Stimulated activated CD8-positive, alpha-beta memory T cell treated with anti-CD3 and anti-CD28 coated beads, Interleukin-2, amount 100 ng/mL, for 1 hour (primary cell): ENCODE measurements at regions not wholly inside any gene's neighbourhood (a gene's known extent, or its start where the extent isn't known, plus 50 kb on each side); places are given as distances from the start of the nearest gene placed in this dataset.

Experiments
- DNase-seq, 2 donors: peaks; one replicate each; pipeline ENCODE4 v3.0.0-alpha.2; 2020; ENCODE audit warnings: low read depth in 2 of 2

DNA sequence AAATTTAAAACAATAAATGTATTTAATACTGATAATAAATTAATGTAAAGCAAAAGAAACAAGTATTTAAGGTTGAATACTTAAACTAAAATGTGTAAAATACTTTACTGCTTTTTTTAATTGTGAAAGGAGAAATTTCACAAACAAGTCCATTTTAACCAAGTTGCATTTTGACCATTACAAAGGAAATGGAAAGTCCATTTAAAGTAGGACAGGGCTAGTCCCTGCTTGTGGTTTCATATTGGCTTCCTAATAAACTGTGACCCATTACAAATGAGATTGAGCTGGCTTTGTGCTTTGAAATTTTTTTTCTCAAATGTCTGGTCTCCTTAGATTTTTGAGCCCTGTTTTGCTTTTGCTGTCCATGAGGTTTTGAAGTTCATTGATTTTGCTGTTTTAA lies 527.6 kb downstream of the MAFB start:
- no peak for DNase-seq

- no peak for DNase-seq
These were observed 528.9 kb downstream of the MAFB start for GRCh38 chr20:40160097-40160550.

GRCh38 chr20:40159276-40159675 lies 529.8 kb downstream of the MAFB start:
- no peak for DNase-seq

- DNase-seq, result no peak
These were observed 532.3 kb downstream of the MAFB start for GRCh38 chr20:40156600-40157317.

DNA sequence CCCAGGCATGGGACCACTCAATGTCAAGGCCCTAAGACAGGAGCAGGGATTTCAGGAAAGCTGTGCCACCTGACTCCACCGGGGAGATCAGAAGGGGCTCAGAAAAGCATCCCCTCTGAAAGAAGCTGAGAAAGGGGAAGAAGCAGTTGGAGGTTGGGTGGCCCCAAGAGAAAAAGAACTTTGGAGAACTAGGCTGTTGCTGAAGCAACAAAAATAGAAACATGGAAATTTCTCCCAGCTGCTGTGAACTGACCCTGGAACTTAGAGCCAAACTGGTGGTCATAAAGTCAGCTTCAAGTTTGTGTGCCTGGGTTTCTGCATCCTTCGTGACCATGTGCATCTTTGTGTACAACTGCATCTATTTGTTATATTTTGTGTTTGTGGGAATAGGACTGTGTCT lies 534.5 kb downstream of the MAFB start:
- DNase-seq, result no peak

- no peak for DNase-seq
These were observed 540.1 kb downstream of the MAFB start for GRCh38 chr20:40148886-40149285.

DNA sequence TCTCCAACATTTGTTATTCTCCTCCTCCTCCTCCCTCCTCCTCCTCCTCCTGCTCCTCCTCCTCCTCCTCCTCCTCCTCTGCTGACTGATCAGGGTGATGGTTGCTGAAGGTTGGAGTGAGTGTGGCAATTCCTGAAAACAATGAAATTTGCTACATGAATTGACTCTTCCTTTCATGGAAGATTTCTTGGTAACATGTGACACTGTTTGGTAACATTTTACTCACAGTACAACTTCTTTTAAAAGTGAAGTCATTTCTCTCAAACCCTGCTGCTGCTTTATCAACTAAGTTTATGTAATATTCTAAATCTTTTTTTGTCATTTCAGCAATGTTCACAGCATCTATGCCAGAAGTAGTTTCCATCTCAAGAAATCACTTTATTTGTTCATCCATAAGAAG lies 543.0 kb downstream of the MAFB start:
- DNase-seq, result no peak

DNA sequence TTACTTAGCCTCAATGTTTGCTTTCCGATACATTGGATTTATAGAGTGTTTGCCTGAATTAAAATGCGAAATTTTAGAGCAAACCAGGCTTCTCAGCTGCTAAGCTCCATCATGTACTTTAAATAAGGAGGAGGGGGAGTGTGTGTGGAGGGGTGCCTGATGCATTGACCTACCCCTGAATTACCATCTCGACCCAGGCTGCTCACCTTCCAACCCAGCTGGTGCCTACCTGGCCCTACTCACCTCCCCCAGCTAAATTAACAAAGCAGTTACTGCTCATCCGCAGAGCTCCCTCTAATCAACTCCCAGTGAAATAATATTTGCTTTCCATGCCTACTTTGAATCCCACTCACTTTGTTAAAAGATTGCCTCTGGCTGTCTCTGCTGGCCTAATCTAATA lies 544.5 kb downstream of the MAFB start:
- no peak for DNase-seq

DNA sequence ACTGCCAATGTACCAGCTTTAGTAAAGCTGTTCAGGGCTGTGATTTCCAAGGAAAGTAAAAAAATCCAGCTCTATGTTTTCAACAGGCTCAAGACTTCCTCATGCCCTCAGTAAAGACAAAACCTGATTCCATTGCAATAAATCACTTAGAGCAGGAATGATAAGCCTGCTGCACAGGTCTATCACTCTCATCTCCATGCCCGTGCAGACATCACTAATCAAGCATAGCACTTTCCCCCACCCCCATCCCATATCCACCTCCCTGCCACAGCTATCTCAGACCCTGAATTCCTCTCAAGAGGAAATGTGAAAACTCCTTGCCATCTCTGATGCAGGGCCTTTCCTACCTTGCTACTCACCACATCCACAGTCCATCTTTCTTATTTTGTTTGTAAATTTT lies 554.9 kb downstream of the MAFB start:
- no peak for DNase-seq

DNA sequence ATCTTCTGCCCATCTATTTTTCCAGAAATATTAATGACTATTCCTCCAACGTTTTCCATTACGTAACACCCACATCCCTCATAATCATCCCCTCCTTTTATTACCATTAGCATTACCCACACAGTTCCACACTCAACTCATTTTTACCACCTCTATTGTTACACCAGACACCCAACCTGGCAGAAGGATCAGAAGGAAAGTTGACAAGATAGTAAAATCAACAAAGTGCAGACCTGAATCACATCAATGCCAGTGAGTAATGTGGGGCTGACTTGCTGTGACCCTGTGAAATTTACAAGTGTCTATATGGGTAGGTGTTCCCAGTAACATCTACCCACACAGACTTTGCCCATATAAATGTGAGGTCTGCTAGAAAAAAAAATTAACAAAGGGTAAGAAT lies 568.2 kb downstream of the MAFB start:
- no peak for DNase-seq

GRCh38 chr20:40111282-40111681 lies 577.8 kb downstream of the MAFB start:
- no peak for DNase-seq

DNA sequence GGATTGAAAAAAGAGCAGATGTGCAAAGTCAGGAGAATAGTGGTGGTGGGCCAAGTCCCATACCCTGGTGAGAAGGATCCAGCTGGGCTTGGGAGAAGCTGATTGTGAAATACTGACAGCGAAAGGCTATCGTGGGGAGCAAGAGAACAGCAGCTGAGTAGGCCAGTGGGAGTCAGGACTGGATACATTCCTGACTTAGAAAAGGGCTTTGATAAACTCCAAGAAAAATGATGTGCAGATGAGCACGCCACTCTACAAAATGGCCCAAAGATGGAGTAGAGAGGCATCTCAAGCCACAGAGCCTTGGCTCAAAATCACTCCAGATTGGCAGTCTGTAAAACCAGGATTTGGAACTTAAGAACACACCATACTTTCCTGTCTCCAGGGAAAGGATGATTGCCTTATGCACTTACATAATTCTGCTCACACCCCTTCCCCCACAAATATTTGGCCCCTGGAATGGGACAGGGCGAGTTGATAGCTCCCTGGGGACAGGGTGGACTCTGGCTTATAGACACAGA lies 578.7 kb downstream of the MAFB start:
- no peak for DNase-seq

GRCh38 chr20:40109136-40109535 lies 579.9 kb downstream of the MAFB start:
- no peak for DNase-seq

- DNase-seq, result no peak
These were observed 580.7 kb downstream of the MAFB start for GRCh38 chr20:40108321-40108720.

DNA sequence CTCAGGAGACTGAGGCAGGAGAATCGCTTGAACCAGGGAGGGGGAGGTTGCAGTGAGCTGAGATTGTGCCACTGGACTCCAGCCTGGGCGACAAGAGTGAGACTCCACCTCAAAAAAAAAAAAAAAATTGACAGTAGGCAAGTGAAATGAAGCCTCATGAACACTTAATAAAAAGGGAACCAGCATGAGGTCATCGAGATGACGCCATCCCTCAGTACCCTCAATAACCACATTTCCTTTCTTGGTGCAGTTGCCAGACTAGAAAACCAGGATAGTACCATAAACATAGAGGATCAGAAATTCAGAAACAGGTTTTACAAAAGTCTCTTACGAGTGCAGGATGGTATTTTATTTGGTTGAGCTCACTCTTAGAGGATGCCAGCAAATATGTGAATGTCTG lies 584.1 kb downstream of the MAFB start:
- no peak for DNase-seq

DNA sequence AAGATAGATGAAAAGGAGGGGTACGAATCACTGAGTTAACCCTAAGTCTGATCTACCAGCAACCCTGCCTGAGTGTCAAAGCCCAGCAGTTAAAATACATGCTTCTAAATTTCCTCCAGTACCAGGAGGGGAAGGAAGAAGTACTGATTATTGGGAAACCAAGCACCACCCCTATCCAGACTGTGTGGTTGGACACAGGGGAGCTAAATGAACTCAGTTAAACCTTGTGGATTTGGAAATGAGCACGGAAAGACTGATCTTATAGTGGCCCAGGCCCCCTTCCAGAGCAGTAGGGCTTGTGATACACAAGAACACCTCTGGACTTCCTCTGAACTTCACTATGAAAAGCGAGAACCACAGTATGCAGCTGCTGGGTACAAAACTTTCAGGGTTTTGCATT lies 585.6 kb downstream of the MAFB start:
- DNase-seq, result no peak

DNA sequence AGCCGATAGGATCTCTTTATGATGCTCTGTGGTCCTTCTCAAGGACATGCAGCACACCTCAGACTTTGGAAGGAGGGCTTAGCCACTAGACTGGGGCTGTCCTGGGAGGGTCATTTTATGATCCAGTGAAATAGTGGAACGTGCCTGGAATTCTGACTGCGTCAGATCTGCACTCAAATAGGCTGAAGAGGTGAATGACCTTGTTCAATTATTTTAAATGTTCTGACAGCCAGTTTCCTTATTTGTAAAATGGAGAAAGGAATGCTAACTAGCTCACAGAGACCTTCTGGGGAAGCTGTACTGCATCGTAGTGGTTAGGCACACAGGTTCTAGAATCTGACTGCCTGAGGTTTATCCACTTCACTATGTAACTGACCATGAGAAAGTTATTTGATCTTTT lies 587.5 kb downstream of the MAFB start:
- DNase-seq, result no peak

DNA sequence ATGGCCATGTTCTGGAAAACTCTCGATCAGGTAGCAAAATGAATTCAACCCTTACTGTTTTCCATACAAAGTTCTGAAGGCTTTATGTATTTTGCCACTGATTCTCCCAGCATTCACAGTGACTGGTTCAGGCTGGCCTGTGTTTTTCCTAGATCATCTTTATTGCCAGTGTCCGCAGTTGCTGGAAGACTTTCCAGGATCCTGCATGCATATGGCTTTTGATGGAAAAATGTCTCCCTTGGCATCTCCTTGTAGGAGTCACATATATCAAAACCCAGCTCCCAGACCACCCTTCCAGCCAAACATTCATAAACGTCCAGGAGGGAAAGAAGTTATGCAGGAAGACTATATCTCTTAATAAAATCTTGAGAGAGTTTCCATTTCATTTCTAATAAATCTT lies 588.8 kb downstream of the MAFB start:
- DNase-seq, result no peak

DNA sequence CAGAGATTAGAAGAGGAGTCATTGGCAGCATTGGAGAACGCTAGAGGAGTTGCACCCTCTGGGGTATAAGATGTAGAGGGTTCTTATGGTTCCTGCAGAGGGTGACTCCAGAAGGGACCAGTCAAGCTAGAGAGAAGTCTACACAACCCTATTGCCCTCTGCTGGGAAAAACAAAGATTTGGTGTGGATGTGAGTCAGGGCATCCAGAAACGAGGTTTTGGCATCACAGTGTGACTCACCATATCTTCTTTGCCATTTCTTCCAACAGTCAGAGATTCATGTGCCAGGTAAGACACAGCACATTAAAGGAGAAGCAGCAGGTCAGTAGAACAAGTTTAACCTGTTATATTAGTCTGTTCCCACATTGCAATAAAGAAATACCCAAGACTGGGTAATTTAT lies 598.8 kb downstream of the MAFB start:
- DNase-seq, result no peak

DNA sequence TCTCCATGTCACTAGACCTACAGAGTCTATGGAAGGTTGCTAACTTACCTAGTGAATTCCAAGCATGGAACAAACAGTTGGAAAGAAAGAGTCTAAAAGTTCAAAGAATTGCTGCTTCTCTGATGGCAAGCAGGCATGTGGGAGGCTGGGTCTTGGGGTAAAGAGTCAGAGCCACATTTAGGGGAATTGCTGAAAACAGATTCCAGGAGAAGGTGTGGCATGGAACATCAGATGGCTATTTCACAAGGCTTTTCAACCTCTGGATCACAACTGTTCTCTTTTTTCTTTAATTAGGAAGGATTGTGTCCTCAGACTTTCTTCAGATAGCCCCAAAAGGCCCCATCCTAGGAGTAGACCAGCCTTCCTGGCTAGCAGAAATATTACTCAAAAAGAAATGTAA lies 601.5 kb downstream of the MAFB start:
- no peak for DNase-seq

DNA sequence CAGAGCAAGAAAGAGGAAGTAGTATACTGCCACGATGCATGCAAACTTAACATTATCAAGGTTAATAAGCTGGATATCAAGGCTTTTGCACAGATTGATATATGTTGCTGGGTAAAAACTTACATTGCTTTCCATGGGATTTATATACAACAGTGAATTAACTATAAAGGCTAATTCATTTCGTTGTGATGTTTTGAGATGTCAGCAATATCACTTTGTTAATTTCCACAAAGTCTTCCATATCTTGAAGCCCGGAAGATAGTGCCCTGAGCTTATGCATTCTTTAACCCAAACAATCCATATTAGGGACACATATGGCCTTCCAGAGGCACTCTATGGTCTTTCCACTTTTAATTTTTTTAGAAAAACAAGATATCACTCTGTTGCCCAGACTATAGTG lies 603.5 kb downstream of the MAFB start:
- DNase-seq, result no peak

GRCh38 chr20:40082436-40082835 lies 606.6 kb downstream of the MAFB start:
- no peak for DNase-seq

DNA sequence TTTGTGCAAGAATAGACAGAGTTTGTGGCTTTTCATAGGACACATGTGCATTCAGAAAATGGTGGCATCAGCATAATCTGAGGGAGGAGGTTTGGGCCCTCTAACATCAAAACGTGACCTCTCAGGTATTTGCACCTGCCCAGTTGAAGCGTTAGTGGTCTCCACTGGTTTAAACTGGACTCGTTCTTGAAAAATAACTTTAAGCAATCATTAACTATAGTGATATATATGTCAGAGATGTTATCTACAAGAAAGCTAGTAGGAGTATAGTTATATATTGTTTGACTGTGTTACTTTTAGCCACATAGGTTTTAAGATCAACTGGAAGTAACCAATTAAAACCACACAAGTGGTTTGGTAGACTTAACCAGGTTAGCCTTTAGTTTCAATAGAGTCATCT lies 607.4 kb downstream of the MAFB start:
- DNase-seq, result no peak

DNA sequence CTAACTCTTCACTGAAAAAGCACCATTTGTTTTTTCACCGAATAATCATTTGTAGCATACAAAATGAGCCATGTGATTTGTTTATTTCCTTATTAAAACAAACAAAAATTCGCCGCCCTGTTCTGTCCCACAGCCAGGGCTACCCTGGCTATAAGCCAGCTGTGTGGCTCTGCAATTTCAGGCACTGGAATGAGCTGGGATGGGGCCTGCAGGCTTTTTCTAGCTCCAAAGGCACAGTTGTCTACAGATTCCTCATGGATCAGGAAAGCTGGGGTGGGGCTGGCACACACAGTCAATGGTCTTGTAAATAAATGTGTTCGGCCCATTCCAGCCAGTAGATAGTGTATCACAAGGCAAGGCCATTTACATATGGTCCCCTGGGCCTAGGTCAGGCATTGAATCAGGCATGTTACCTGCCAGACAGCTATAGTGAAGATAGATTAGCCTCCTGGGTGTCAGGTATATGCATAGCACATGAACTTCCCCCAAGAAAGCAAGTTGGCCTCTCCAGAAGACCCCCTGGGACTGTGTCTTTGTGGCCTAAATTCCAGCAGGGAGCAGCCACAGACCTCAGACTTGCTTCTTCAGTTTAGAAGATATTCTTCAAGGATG lies 608.9 kb downstream of the MAFB start:
- no peak for DNase-seq
